OCI-LY3 (cell line): ENCODE measurements at regions not wholly inside any gene's neighbourhood (a gene's known extent, or its start where the extent isn't known, plus 50 kb on each side); places are given as distances from the start of the nearest gene placed in this dataset.
"Not testable (repeated sequence)": the region's sequence is repeated elsewhere in the genome, so short reads cannot be mapped to it uniquely, and the experiment has no call there.

ENCODE experiments used
- CTCF ChIP-seq: fragments of 200-600, 300-600 bp; sonication (generic); IDR thresholded peaks from 2 replicates; pipeline ENCODE4 v1.5.1; 2014; ENCODE audit warnings: antibody characterized with exemption, low read length, low read depth
- EZH2phosphoT487 ChIP-seq: fragments of 200-600 bp; shearing (Covaris generic); IDR thresholded peaks from 2 replicates; pipeline ENCODE4 v1.6.1; 2018; ENCODE audit warnings: antibody characterized with exemption, mixed run types, low read depth

DNA sequence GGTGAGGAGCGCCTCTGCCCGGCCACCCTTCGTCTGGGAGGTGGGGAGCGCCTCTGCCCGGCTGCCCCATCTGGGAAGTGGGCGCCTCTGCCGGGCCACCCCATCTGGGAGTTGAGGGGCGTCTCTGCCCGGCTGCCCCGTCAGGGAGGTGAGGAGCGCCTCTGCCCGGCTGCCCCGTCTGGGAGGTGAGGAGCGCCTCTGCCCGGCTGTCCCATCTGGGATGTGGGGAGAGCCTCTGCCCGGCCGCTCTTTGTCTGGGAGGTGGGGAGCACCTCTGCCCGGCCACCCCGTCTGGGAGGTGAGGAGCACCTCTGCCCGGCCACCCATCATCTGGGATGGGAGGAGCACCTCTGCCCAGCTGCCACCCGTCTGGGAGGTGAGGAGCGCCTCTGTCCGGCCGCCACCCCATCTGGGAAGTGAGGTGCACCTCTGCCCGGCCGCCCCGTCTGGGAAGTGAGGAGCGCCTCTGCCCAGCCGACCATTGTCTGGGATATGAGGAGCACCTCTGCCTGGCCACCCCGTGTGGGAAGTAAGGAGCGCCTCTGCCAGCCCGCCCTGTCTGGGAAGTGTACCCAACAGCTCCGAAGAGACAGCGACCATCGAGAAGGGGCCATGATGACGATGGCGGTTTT is 144.2 kb upstream of the PRDX4 start:
- not testable (repeated sequence) for TF ChIP-seq CTCF, EZH2phosphoT487
